HL-60 (cell line): ENCODE measurements at regions not wholly inside any gene's neighbourhood (a gene's known extent, or its start where the extent isn't known, plus 50 kb on each side); places are given as distances from the start of the nearest gene placed in this dataset.

ENCODE experiments used
- DNase-seq, 2 experiments: peaks; one replicate each; pipeline ENCODE4 v3.0.0-alpha.2; 2010 to 2020; ENCODE audit warnings: low read depth in 1 of 2, low spot score in 1 of 2
- H3K27ac ChIP-seq: fragments of 250-450 bp; sonication (Bioruptor Pico); replicated peaks from 2 replicates; pipeline ENCODE4 v1.5.1; 2020; ENCODE audit warnings: mild to moderate bottlenecking, moderate library complexity
- H3K27me3 ChIP-seq: fragments of 250-450 bp; sonication (Bioruptor Pico); 2 replicates; pipeline ENCODE4 v1.5.1; 2021; ENCODE audit warnings: mild to moderate bottlenecking, moderate library complexity; ENCODE audit not compliant: insufficient read depth, poor library complexity, severe bottlenecking
- H3K4me3 ChIP-seq: replicated peaks from 2 replicates; pipeline ENCODE4 v1.5.1; 2011; ENCODE audit warnings: mild to moderate bottlenecking, control low read depth, low read length; ENCODE audit not compliant: insufficient read depth
- CTCF ChIP-seq: IDR thresholded peaks from one replicate; pipeline ENCODE4 v1.5.1; 2011; ENCODE audit warnings: low read length, control low read depth, inconsistent platforms; ENCODE audit not compliant: insufficient read depth
- GABPA ChIP-seq: IDR thresholded peaks from 2 replicates; pipeline ENCODE4 v1.6.1; 2012; ENCODE audit warnings: low read depth
- POLR2AphosphoS5 ChIP-seq: IDR thresholded peaks from 2 replicates; pipeline ENCODE4 v1.6.1; 2012; ENCODE audit warnings: low read depth
- REST ChIP-seq: IDR thresholded peaks from 2 replicates; pipeline ENCODE4 v1.6.1; 2012; ENCODE audit warnings: low read depth; ENCODE audit not compliant: insufficient replicate concordance
- SPI1 ChIP-seq: IDR thresholded peaks from 2 replicates; pipeline ENCODE4 v1.6.1; 2012; ENCODE audit warnings: low read depth, mild to moderate bottlenecking, borderline replicate concordance

GRCh38 chr12:118514297-118514696, 137.9 kb downstream of the SUDS3 start:
- DNase-seq, result no peak
- no peak overlapping the region for H3K4me3 ChIP-seq
- H3K27me3 ChIP-seq, result no peaks in the 10 kb centered on the region
- TF ChIP-seq POLR2AphosphoS5, result no peak
- TF ChIP-seq GABPA, result no peak
- TF ChIP-seq SPI1, result no peak
- TF ChIP-seq CTCF, result no peak
- no peak for TF ChIP-seq REST
- no peak overlapping the region for H3K27ac ChIP-seq

- Histone ChIP-seq H3K27me3 (no peaks in the 10 kb centered on the region), H3K27ac (no peak overlapping the region), H3K4me3 (no peak overlapping the region)
- TF ChIP-seq REST, result no peak
- no peak for TF ChIP-seq SPI1
- TF ChIP-seq GABPA, result no peak
- TF ChIP-seq CTCF, result no peak
- TF ChIP-seq POLR2AphosphoS5, result no peak
- no peak for DNase-seq
Observed at GRCh38 chr12:118520214-118521035, 144.1 kb downstream of the SUDS3 start.

- Histone ChIP-seq H3K4me3 (no peak overlapping the region), H3K27ac (no peak overlapping the region), H3K27me3 (no peaks in the 10 kb centered on the region)
- no peak for TF ChIP-seq CTCF
- no peak for DNase-seq
Observed at GRCh38 chr12:118521036-118521370, 144.6 kb downstream of the SUDS3 start.

- Histone ChIP-seq H3K27me3 (no peaks in the 10 kb centered on the region), H3K27ac (no peak overlapping the region), H3K4me3 (no peak overlapping the region)
- no peak for DNase-seq
- no peak for TF ChIP-seq REST
- no peak for TF ChIP-seq POLR2AphosphoS5
- no peak for TF ChIP-seq CTCF
- no peak for TF ChIP-seq SPI1
- no peak for TF ChIP-seq GABPA
Observed at GRCh38 chr12:118524446-118524845, 148.1 kb downstream of the SUDS3 start.
